GM23248 (cell line): ENCODE measurements at regions not wholly inside any gene's neighbourhood (a gene's known extent, or its start where the extent isn't known, plus 50 kb on each side); places are given as distances from the start of the nearest gene placed in this dataset.

Source experiments
- EZH2 ChIP-seq: fragments of 200-600 bp; sonication (generic); IDR thresholded peaks from 2 replicates; pipeline ENCODE4 v1.6.1; 2018; ENCODE audit warnings: antibody characterized with exemption, mild to moderate bottlenecking; ENCODE audit not compliant: insufficient read depth, poor library complexity, severe bottlenecking
- EZH2phosphoT487 ChIP-seq: fragments of 200-600 bp; sonication (generic); IDR thresholded peaks from 2 replicates; pipeline ENCODE4 v1.6.1; 2018; ENCODE audit warnings: antibody characterized with exemption, moderate library complexity, mild to moderate bottlenecking, low read depth; ENCODE audit not compliant: insufficient read depth

- TF ChIP-seq EZH2phosphoT487 (no peak), EZH2 (no peak)
These were observed 421.6 kb downstream of the SOX11 start for GRCh38 chr2:6113786-6114185.
